Activated CD4-positive, alpha-beta T cell treated with anti-CD3 and anti-CD28 coated beads, Interleukin-2, amount 50 U/mL, for 24 hours (primary cell): ENCODE measurements at regions not wholly inside any gene's neighbourhood (a gene's known extent, or its start where the extent isn't known, plus 50 kb on each side); places are given as distances from the start of the nearest gene placed in this dataset.

Experiments used
- DNase-seq, 2 donors: peaks; one replicate each; pipeline ENCODE4 v3.0.0-alpha.2; 2020; ENCODE audit warnings: low read depth in 1 of 2, low spot score in 1 of 2

DNA sequence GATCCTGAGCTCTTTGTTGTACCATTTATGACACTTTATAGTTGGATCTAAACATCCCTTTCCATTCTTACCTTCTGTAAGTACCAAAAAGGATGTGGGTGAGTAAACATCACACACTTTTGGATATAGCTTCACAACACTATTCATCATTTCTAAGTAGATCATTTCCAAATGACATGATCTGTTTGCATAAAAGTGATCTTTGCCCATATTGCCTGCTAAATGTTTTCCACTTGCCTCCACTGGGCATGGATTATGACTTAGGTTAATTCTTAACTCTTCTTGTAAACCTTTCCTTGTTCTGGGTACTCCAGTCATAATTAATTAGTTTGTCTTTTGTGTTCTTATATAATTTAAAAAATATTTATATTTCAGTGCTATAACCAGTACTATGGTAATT lies 244.9 kb upstream of the AGA start:
- DNase-seq, result no peak

DNA sequence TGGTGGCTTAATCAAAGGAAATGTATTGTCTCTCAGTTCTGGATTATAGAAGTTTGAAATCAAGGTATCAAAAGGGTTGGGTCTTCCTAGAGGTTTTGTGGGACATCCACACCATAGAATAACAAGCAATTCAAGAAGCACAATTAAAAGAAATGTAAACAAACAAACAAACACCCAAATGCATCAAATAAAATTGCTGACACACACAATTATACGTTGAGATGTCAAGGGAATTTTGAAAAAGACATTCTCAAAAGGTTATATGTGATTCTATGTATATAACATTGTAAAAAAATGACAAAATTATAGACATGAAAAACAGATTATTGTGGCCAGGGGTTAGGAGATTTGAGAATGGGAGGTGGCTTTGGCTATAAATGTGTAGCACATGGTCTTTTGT lies 250.7 kb upstream of the AGA start:
- no peak for DNase-seq

DNA sequence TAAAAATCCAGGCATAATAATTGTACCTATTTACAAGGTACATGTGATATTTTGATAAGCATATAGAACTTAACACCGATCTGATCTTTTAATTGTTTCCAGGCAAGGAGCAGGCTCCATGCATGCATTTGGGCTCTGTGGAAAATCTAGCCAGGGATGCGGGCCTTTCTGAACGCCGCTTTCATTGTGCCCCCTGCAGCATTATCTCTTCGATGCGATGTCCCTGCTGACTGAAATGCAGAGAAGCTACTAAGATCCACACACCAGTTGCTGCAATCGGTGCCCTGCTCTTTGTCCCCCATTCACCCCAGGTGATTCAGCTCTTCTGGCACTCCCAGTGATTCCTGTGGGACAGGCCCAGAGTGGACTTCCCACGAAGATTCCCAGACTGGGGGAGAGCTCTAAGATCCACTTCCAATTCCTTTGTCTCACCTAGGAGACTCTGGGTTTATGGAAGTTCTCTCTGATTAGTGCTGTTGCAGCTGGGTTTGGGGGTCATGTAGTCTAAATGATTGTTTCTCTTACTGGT lies 254.3 kb upstream of the AGA start:
- no peak for DNase-seq

DNA sequence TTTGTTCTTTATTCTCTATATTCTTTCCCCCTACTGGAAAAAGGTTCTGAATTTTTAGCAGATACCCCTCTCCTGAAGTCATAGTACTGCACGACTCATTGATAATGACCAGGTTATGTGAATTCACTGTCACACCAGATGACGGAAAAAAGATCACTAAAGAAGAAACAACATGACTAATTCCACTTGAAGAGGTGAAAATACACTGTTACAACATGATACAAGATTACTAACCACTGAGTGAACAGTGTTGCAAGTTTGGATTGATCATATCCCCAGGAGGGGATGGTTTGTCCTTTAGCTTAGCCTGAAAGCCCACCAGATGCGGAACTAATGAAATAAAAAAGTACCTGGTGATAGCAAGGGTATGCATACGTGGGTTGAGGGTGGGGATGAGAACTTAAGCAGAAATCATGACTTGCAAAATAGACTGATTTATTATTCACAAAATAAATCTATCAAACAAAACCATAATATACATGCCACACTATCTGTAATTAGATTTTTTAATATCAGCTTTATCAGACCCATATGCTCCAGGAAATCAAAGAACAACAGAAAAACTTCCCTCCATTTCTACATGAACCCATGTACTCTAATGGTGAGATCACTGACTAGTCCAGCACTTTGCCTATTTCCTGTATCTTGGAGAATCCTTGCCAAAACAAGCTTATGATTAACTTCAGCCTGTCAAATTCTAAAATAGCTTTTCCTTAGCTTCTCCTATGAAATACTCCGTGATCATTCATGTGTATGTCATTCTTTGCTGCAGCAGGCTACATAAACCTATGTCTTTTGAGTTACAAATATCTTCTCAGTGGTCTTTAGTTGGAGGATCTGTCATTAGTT lies 257.4 kb upstream of the AGA start:
- DNase-seq, result no peak

DNA sequence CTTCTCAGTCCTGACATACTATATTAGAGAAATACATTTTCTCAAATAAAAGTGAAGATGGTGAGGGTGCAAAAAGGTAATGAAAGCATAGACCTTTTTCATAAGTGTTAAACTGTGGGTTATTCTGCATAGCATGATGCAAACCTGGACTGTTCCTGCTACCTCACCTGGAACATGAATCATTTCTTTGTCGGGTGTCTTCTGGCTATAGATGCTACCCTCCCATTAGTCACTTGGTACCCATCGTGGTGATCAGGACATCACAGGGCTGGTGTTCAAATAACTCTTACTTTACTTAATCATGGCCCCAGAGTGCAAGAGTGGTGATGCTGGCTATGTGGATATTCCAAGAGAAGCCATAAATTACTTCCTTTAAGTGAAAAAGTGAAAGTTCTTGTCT lies 264.7 kb upstream of the AGA start:
- DNase-seq, result no peak

DNA sequence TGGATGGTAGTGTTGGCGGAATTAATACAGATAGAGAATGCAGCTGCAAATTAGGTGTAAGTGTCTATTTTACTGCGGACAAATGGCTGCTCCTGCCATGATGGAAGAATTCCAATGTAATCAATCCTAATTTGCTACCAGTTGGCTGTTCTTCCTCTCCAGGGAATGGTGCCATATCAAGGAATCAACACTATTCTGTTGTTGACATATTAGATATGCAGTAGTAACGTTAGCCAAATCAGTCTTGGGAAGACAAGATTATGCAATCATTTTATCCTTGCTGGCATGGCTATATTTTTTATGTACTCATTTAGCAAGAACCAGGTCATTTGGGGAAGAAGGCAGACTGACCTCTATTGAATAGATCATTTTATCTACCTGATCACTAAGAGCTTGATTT lies 271.2 kb upstream of the AGA start:
- DNase-seq, result no peak

DNA sequence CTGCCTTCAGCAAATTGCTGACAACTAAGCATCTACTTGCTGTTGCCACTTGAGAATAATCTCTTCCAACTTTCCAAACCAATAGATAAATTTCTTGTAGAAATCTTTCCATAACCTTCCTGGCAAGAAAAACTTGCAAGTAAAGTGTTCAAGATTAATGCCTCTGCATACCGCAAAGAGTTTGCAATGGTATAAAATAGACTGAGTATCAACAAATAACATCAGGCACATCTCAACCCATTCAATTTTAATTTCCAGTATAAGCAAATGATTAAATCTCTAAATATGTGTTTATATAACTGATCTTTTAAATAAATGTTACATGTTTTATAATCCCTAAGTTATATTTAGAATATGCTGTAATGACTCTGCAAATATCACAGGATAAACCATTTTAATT lies 275.2 kb upstream of the AGA start:
- no peak for DNase-seq

DNA sequence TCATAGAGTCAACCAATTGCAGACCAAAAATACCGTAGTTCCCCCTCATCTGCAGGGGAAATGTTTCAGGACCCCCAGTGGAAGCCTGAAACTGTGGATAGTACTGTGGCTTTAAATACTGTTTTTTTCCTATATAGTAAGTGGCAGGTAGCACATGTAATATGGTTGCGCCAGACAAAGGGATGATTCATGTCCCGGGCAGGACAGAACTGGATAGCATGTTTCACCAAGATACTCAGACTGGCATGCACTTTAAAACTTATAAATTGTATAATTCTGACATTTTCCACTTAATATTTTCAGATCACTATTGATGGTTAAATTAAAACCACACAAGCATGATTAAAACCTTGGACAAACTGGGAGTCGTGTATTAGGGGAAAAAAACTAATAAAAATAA lies 276.3 kb upstream of the AGA start:
- no peak for DNase-seq

DNA sequence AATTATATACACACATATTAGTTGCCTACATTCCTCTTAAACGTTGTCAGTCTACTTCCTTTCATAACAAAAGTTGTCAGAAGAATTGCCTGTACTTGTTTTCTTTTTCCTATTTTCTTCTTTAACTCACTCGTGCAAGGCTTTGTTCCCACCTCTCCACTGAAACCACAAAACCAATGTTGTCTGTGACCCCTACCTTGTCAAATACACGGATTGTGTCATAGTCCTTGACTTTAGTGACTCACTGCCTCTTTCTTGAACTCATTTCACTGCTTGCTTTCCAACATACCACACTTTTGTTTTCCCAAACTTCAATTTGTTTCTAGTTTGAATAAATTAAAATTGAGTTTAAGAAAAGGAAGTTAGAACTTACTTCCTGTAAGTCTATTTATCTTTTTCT lies 283.9 kb upstream of the AGA start:
- no peak for DNase-seq

DNA sequence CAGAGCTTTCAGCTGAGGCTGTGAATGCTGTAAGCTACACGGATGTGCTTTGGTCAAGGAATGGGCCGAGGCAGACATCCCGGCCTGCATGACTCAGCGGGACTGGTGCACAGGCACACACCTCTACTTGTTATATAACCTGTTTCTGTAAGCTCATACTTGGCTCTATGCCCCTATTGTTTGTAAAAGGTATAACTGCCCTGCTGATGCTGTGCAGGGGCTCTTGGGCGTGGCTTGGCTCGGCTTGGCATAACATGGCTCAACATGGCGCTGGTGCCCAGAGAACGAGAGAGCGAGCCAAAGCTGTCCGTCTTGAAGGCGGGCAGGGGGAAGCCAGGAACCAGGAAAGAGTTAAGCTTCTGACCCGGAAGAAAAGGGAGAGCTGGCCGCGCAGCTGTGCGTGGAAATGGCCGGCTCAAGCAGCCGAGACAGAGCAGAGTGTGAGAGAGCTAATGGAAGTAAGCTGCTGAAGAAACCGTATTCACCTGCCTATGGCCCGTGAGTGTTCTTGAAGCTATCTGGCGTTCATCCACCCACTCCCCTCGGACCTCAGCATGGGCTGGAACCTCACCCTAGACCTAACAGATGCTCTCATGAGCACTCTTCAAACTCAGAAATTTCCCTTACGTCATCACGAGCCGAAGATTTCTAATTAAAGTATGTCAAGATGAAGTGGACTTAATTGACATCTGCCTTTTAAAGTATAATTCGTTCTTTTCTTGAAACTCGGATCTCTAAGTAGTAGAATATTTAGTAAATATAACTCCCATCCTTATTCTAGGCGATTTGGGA lies 286.3 kb upstream of the AGA start:
- DNase-seq, result no peak

DNA sequence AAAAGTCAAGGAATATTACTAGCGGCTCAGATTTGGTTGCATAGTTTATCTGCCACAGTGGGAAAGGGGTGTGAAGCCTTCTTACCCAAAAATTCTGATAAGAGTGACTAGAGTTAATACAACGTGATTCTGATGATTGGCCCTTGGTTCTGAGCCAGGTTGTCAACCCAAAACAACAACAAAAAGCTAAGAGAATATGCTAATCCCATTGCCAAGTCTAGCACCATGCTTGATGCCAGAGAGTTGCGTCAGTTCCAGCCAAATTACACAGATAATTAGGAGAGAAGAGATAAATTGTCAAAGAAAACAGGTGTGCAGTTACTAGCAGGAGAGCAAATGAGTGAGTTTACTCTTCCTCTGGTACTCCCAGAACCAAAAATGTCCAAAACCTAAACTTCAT lies 287.4 kb upstream of the AGA start:
- no peak for DNase-seq

DNA sequence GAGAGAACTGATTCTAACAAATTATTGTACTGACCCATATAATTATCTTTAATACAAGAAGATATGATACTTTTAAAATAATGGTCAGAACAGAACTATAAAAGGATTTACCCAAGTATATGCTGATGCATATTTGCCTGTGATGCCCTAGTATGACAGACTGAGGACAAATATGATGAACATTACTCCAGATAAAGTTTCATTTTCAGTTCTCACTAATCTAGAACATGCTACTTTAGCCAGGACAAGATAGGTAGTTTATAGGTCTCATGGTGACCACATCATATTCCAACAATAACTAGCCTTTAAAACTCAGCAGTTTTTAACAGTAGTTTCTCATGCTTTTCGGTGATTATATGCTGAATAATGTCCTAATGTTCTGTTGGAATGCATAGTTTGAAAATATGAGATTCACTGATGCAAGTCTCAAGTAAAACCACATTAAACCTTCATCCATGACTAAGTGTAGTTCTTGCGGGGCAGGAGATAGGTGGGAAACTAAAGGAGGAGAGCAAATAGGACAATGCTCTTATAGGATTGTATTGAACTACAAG lies 295.2 kb upstream of the AGA start:
- DNase-seq, result no peak

DNA sequence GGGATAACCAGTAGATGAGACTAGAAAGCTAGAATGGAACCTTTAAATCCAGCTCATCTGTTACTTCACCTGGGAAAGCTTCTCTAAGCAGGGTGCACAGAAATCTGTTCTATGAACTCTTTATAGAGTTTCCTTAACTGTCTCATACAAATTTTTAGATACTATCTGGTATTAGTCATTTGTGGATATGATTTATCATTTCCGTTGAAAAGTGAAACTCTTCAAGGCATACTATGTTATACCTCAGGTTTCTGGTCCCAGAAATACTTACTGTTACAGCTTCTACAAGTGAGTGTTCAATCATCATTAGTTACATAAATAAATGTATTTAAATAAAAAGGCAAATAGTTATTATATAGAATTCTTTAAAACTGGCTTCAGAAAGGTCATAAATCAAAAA lies 298.3 kb upstream of the AGA start:
- no peak for DNase-seq

DNA sequence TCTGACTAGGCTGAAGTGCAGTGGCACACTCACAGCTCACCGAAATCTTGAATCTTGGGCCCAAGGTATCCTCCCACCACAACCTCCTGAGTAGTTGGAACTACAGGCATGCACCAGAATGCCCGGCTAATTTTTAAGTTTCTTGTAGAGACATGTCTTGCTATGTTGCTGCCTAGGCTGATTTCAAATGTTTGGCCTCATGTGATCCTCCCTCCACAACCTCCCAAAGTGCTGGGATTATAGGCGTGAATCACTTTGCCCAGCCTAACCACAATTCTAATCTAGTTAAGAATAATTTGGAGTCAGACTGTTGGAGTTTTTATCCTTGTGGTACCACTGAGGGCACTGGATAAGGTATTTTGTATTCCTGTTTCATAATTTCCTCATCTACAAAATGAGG lies 317.5 kb upstream of the AGA start:
- DNase-seq, result no peak

DNA sequence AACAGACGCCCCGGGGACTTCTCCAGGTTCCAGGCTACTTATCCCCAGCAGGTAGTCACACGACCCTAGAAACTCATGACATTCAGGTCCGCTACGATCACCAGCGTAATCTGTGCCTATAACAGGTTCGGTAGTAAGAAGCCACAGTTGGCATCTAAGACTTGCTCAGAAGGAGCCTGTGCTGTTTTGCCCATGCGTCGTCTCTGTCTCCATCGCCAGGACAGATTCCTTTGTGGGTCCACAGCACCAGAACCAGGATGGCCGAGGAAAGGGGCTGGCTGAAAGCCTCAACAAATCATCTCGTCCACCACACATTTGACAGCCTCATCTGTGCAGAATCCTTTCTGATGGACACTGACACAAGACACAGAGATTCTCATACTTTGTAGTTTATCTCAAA lies 319.5 kb upstream of the AGA start:
- no peak for DNase-seq

DNA sequence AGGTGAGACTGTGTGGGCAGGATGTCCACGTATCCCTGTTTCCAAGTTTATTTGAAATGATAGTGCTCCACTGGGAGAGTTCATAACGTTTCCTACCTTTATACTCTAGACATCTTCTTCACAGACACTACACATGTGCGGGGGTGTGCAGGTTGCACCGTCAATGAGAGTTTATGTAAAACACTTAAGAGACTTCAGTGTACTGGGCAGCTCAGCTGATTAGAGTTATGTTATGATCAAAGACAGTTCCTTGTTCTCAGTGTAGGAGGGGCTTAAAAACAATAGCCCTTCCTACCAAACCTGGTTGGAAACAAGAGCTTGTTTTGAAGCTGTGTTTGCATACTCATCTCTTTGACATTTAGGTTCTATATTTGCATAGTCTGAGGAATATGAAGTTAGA lies 326.9 kb upstream of the AGA start:
- no peak for DNase-seq

DNA sequence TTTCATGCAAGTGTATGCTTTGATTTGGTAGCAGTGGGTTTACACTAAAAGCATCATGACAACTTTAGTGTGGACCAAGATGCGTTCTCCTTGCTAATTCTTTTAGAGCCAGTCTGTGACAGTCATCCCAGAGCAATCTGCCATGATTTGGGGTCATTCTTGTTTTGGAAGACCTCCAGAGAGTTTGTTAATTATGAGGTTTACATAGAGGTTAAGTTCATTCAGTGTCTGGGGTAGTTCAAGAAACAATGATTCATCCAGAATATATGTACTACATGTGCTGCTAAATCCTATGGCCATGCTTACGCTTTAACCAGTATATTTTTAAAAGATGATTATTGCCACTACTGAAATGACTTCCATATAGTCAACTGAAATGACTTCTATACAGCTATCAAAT lies 328.5 kb upstream of the AGA start:
- no peak for DNase-seq

DNA sequence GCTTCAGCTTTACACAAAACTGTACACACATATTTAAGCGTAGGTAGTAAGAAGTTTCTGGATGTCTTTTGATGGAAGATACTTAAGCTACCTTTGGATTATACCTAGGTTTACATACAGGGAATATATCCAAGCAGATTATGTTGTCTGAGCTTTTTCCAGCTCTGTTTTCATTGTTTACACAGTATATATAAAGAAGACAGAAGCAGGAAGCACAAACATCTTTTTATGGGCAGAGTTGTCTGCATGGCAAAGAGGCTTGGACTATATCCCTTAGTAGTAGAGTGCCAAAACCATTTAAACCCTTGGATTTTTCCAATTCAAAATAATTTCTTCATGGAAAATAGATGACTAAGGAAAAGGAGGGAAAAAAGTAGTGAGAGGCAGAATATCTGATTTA lies 329.4 kb upstream of the AGA start:
- no peak for DNase-seq

DNA sequence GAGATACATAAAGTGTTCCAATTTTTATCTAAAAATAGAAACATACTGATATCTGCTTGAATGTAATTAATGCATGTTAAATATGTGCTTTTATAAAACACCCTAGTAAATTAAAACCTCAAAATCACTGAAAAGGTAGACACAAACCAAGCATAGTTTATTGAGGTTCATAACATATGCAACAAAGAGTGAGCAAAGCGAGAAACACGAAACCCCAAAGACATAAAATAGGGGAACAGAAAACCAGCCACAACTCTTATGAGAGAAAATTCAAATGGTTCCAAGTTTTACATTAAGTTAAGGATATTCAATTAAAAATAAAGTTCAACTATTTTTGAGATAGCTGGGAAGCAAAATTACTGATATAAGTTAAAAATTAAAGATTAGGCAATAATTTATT lies 336.4 kb upstream of the AGA start:
- DNase-seq, result no peak

DNA sequence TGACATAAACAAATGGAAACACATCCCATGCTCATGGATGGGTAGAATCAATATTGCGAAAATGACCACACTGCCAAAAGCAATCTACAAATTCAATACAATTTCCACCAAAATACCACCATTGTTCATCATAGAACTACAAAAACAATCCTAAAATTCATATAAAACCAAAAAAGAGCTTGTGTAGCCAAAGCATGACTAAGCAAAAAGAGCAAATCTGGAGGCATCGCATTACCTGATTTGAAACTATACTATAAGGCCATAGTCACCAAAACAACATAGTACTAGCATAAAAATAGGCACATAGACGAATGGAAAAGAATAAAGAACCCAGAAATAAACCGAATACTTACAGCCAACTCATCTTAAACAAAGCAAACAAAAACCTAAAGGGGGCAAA lies 342.8 kb upstream of the AGA start:
- DNase-seq, result no peak

DNA sequence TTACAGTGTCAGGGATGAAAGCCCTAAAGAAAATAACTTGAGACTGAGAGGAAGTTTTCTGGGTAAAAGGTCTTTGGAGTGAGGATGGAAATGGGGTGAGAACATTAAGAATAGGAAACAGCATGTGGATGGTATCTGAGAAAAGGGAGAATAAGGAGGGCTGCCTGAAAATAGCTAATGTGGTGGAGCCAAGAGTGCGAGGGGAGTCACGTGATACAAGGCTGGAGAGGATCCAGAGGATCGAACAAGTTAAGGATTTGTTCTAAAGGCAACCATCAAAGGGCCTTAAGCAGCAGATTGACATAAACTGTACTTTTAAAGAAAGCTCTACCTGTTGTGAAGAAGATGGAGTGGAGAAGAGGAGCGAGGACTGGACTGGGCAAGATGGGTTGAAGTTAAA lies 347.4 kb upstream of the AGA start:
- no peak for DNase-seq

DNA sequence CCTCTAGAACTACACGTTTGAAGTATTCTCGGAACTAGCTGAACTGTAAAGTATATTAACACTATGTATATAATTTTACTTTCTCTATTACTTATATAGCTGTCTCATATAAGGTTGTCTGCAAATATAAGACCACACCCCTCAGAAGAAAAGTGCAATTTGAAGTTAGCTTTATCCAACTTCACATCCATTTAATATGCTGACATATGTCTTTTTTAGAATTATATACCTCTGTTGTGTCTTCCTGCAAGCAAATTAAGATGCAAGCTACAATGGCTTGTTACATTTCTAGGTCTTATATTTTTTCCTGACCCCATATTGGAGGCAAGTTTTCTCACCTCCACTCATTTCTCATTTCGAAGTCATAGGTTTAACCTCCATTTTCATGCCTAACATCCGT lies 349.0 kb upstream of the AGA start:
- DNase-seq, result no peak
